GM21447 (cell line): ENCODE measurements at regions not wholly inside any gene's neighbourhood (a gene's known extent, or its start where the extent isn't known, plus 50 kb on each side); places are given as distances from the start of the nearest gene placed in this dataset.
"Not testable (repeated sequence)": the region's sequence is repeated elsewhere in the genome, so short reads cannot be mapped to it uniquely, and the experiment has no call there.

Experiments
- ATAC-seq: cut with Tn5 transposase; IDR thresholded peaks from one replicate; pipeline ENCODE4 v1.9.1; 2021; ENCODE audit not compliant: unreplicated experiment

DNA sequence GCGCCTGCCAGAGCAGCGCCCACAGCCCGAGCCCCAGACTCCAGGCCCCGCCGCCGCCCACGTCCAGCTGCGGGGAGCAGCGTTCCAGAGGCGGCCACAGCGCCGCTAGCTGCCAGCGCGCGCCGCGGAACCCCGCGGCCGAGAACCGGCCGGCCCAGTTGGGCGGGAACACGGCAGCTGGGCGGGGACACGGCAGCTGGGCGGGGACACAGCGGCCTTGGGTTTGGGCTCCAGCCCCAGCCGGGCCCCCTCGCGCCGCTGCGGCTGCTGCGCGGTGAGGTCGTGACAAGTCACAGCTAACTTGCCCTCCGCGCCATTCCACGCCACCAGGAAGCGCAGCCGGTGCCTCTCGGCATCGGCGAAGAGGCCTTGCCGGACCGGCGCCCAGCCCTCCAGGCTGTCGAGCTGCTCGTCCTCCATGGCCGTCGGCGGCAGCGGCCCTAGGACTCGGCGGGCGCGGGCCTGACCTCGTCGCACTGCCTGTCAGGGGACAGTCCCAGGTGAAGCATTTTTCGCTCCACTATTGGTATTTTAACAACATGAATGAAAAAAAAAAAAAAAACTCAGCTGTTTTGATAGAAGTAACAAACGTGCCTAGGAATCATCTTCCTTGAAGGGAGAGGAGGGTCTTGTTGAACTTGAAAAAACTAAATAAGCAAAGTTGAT, 56.6 kb upstream of the GOLGA8N start:
- ATAC-seq = peak; percentile 58

DNA sequence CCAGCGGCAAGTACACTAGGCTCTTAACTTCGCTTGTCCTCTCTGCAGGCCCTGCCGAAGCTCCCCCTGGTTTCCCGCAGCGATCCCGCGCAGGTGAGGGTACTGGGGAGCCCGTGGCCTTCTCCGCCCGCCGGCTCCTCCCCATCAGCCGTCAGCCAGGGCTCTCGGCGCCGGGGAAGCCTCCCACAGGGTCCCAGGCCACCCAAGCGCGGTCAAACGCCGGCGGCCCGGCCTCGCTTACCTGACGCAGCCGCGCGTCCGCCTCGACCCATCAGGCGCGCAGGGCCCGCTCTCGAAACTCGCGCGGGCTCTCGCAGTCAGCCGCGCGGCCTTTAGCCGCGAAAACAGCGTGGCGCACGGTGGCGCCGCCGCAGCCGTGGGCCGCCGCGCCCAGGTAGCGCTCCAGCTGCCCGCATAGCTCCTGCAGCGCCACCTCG, 57.2 kb upstream of the GOLGA8N start:
- peak; percentile 24 for ATAC-seq

DNA sequence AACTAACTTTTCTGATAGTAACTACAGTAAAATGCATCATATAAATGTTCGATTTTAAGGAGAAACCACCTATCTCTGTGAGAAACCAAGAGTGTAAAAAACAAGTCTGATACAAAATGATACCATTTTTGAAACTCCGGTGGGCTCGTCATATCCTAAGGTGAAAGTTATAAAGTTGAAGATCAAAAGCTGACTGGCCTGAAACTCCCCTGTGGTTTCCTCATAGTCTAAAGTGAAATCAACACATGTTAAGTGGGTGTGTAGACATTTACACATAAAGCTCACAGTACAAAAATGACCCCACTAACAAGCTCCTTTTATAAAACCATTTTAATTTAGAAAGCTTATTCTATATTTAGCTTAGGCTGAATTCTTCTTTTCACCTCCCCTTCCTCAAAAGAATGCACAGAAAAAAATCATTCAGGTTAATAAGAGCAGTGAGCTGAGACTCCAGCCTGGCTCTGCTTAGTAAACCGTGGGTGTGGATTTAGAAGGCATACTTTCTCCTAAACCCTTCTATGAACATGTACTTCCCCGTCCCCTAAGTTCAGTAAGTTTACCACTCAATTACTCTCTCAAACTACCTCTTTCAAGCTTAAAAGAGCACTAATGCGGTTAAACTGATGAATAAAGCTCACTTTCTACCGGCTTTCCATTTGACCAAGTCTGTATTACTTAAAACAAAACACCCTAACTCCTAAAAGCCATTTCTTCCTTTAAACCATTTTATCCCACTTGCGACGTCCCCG, 57.9 kb upstream of the GOLGA8N start:
- ATAC-seq = peak; percentile 42

DNA sequence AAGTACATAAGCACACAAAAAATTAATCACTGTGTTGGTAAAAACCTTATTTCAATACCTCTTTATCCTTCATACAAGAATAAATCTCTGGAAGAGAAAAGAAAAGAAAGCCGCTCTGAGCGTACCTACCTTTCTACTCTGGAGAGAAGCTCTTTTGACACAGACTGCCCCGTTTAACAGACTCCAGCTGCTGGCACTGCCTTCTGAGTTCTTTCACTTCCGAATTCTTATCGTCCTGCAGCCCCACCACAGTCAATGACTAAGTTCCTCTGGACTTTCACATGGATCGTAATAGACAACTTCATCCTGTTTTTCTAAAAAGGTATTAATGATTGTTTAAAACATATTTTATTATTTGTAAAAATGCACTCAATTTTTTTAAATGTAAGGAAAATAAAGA, 67.5 kb upstream of the GOLGA8O start:
- not testable (repeated sequence) for ATAC-seq

DNA sequence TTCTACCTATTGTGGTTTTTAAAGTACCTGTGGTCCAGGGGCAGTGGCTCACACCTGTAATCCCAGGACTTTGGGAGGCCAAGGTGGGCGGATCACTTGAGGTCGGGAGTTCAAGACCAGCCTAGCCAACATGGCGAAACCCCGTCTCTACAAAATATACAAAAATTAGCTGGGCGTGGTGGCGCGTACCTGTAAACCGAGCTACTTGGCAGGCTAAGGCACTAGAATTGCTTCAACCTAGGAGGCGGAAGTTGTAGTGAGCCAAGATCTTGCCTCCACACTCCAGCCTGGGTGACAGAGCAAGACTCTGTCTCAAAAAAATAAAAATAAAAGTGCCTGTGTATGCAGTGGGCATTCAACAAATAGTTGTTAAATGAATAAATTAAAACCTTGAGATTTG, 67.0 kb upstream of the GOLGA8O start:
- not testable (repeated sequence) for ATAC-seq

DNA sequence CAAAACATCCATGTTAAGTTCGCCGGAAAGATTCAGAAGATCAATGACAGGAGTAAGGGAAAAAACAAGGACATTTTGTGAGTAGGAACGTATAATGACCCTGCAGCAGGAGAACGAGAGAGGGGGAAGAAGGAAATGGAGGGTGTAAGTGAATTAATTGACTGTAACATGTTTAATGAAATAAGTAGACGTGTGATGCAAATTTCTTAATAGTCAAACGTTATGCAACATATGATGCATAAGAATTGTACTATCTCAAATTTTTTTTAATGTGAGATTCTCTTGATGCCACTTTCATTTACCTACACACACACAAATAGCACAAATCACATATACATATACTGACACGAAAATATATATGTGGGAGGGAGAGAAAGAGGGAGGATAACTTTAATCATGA, 63.5 kb upstream of the GOLGA8O start:
- ATAC-seq = not testable (repeated sequence)

DNA sequence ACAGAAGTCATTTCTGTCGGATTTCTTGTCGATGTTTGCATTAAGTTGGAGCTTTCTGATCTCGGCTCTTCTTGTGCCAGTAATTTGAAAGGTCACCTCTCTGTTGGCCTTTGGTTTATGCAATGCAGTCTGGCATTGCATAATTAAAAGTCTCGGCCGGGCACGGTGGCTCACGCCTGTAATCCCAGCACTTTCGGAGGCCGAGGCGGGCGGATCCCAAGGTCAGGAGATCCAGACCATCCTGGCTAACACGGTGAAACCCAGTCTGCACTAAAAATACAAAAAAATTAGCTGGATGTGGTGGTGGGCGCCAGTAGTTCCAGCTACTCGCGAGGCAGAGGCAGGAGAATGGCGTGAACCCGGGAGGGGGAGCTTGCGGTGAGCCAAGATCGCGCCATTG, 62.6 kb upstream of the GOLGA8O start:
- ATAC-seq = not testable (repeated sequence)

DNA sequence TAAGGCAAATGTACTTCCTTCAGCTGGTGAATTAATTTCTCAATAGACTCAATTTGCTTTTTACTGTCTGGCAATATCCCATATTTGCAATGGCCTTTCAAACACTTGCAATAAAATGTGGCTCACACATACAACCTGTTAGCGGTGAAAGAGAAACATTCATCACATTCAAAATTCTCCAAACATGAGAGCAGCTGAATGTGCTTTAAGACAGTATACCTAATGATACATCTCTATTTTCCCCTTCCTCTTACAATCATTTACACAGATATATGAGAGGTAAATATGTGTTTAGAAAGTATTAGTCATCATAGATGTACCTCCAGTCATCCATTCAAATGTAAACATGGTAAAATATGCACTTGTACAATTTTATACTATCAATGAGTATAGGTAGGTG, 61.5 kb upstream of the GOLGA8O start:
- not testable (repeated sequence) for ATAC-seq

DNA sequence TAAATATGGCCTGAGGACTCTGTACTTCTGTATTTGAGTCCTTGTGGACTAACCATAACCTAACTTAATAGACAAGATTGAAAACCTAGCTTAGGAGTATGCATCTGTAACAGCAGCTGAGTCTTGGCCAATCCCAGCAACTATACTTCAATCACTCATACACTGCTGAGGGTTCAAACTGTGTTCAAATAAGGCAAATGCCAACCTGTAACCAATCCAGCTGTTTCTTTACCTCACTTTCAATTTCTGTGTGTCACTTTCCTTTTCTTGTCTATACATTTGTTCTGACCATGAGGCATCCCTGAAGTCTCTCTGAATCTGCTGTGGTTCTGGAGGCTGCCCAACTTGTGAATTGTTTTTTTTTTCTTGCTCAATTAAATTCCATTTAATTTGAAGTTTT, 57.9 kb upstream of the GOLGA8O start:
- ATAC-seq = not testable (repeated sequence)

DNA sequence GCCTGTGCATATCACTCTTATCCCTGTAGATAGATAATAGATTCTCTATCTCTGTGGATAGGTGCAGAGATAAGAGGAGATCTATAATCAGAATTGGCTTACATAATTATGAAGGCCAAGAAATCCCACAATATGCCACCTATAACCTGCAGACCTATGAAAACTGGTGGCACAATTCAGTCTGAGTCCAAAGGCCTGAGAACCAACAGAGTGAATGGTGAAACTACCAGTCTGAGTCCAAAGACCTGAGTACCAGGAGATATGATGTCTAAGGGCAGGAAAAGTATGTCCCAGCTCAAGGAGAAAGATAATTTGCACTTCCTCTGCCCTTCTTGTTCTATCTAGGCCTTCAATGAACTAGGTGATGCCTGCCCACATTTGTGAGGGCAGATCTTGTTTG, 54.6 kb upstream of the GOLGA8O start:
- not testable (repeated sequence) for ATAC-seq

DNA sequence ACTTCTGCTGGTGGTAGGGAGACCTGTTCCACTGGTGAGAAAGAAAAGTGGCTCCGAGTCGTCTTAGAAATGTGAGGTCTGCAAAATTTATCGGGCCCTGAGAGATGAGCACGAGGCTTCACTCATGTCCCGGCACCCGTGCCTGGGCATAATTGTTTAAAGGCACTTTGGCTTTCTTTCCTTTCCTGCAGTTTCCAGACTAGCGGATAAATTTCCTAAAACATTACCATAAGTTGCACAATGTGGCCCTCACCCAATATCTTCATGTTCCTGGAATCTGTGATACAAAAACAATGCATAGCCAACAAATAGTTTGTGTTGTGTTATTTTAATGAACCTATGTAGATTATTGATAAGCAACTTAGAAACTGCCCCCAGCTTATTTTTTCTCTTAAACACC, 52.6 kb upstream of the GOLGA8O start:
- not testable (repeated sequence) for ATAC-seq

DNA sequence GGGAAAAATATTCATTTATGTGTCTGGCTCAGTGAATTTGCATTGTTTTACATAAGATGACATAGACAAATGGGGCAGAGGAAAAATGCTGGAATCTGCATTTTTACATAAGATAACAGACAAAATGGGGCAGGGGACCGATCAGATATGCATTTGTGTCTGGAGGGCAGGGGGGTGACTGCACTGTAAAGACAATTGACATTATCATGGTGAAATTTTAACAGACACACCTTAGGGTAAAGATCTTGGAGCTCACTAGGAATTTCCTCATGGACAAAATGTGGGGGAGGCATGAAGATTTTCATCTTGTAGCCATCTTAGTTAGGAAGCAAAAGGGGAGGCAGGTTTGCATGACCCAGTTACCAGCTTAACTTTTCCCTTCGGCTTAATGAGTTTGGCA, 51.4 kb upstream of the GOLGA8O start:
- ATAC-seq = not testable (repeated sequence)

DNA sequence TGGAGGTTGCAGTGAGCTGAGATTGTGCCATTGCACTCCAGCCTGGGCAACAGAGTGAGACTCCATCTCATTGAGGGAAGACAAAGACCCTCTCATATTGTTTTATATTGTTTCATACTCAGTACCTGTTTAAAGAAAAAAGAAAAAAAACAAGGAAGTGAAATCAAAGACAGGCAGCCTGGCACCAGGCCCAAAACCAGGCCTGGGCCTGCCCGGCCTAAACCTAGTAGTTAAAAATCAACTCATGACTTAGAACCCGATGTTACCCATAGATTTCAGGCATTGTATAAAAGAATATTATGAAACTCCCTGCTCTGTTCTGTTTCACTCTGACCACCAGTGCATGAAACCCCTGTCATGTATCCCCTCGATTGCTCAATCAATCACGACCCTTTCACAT, 50.2 kb upstream of the GOLGA8O start:
- not testable (repeated sequence) for ATAC-seq
